ENCODE measurements at regions not wholly inside any gene's neighbourhood (a gene's known extent, or its start where the extent isn't known, plus 50 kb on each side); places are given as distances from the start of the nearest gene placed in this dataset.

DNA sequence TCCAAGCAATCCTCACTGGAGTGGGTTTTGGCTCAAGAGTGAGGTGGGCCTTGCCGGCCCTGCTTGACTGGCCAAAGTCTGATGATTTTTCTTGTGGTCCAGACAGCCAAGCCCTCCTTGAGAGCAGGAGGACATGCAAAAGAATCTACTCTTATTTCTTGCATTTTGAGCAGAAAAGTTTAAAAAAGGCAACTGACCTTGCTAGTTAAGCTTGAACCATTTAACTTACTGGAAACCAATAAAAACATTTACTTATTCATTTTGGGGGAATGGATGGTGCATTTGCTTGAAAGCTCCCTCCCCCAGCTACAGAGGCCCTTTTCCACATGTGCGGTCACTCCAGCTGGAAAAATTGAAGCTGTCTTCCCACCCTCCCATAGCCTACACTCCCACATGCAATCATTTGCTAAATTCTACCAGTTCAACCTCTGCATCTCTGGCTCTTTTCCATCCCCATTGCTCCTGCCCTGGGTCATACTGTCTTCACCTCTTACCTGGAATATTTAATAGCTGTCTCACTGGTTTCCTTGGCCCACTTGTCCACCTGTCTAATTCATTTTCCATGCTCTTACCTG, 527.9 kb downstream of the DHX35 start:
- TF ChIP-seq EZH2phosphoT487 (IDR thresholded peaks at IDR 0.05; ENCODE audit: borderline replicate concordance, low read length): no peak
- TF ChIP-seq, protein P1, sequence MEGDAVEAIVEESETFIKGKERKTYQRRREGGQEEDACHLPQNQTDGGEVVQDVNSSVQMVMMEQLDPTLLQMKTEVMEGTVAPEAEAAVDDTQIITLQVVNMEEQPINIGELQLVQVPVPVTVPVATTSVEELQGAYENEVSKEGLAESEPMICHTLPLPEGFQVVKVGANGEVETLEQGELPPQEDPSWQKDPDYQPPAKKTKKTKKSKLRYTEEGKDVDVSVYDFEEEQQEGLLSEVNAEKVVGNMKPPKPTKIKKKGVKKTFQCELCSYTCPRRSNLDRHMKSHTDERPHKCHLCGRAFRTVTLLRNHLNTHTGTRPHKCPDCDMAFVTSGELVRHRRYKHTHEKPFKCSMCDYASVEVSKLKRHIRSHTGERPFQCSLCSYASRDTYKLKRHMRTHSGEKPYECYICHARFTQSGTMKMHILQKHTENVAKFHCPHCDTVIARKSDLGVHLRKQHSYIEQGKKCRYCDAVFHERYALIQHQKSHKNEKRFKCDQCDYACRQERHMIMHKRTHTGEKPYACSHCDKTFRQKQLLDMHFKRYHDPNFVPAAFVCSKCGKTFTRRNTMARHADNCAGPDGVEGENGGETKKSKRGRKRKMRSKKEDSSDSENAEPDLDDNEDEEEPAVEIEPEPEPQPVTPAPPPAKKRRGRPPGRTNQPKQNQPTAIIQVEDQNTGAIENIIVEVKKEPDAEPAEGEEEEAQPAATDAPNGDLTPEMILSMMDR (IDR thresholded peaks at IDR 0.05; ENCODE audit: low read depth, low read length, poor library complexity, severe bottlenecking): no peak
- no peak overlapping the region for H3K27ac ChIP-seq (ENCODE audit: low read depth, low read length)

DNA sequence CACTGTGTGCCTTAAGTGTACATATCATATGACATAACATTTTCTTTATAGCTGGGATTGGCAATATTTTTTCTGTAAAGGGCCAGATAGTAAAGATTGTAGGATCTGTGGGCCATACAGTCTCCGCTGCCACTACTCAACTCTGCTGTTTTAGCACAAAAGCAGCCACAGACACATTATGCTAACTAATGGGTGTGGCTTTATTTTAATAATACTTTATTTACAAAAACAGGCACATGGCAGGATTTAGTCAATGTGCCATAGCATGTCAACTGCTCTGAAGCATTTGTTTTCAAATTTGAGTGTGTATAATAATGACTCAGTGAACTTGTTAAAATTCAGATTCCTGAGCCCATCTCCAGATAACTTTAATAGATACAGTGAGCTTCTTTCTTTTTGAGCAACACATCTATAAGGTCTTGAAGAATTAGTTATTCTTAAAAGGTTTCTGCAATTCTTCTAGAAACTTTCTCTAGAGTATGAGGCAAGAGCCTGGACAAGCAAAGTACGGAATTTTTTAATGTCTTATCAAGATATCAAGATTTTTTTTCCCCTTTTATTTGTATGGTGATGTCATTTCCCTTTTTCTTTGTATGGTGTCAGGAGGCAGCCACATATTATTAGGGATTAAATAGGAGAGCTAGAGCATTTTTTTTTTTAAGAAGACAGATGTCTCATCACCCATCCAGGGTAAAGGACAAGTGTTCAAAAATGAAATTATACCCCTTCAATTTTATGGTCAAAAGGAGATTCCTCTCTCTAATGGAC, 518.3 kb downstream of the DHX35 start:
- Histone ChIP-seq H3K4me1 (ENCODE audit: control insufficient read depth, low read length) (no peaks in the 10 kb centered on the region), H4K20me1 (ENCODE audit: control insufficient read depth, insufficient read depth, low read depth, low read length) (no peaks in the 10 kb centered on the region), H3K36me3 (ENCODE audit: control insufficient read depth, low read length) (no peaks in the 10 kb centered on the region), H3K4me2 (ENCODE audit: low read length) (no peak overlapping the region), H3K79me2 (ENCODE audit: control insufficient read depth, low read length) (no peaks in the 10 kb centered on the region), H3F3A (ENCODE audit: control insufficient read depth, insufficient read depth) (no peaks in the 10 kb centered on the region), H3K27ac (ENCODE audit: low read depth, low read length) (no peak overlapping the region), H3K9me3 (ENCODE audit: control insufficient read depth, insufficient read depth, low read length) (no peaks in the 10 kb centered on the region), H3K9me2 (replicated peaks; ENCODE audit: control insufficient read depth, low read length) (no peaks in the 10 kb centered on the region), H3K27me3 (ENCODE audit: control insufficient read depth, low read length) (peaks cover 4% of the 10 kb centered on the region; the same call in 1 of the 2 replicates), H3K4me3 (ENCODE audit: low read length) (no peak overlapping the region)
- TF ChIP-seq, protein P1 (IDR thresholded peaks at IDR 0.05; ENCODE audit: low read depth, low read length, poor library complexity, severe bottlenecking): no peak
- TF ChIP-seq EZH2phosphoT487 (IDR thresholded peaks at IDR 0.05; ENCODE audit: borderline replicate concordance, low read length): no peak

More for the DNA sequence above, 527.9 kb downstream of the DHX35 start:
- H3K9me3 ChIP-seq (ENCODE audit: control insufficient read depth, insufficient read depth, low read length): no peaks in the 10 kb centered on the region
- no peaks in the 10 kb centered on the region for H3K36me3 ChIP-seq (ENCODE audit: control insufficient read depth, low read length)
- no peaks in the 10 kb centered on the region for H3K79me2 ChIP-seq (ENCODE audit: control insufficient read depth, low read length)
- H3K4me1 ChIP-seq (ENCODE audit: control insufficient read depth, low read length): no peaks in the 10 kb centered on the region
- H4K20me1 ChIP-seq (ENCODE audit: control insufficient read depth, insufficient read depth, low read depth, low read length): no peaks in the 10 kb centered on the region
- no peak overlapping the region for H3K4me3 ChIP-seq (ENCODE audit: low read length)
- H3K9me2 ChIP-seq (replicated peaks; ENCODE audit: control insufficient read depth, low read length): no peaks in the 10 kb centered on the region
- no peaks in the 10 kb centered on the region for H3F3A ChIP-seq (ENCODE audit: control insufficient read depth, insufficient read depth)
- H3K27me3 ChIP-seq (ENCODE audit: control insufficient read depth, low read length): no peaks in the 10 kb centered on the region; the same call in 1 of the 2 replicates
- no peak overlapping the region for H3K4me2 ChIP-seq (ENCODE audit: low read length)

DNA sequence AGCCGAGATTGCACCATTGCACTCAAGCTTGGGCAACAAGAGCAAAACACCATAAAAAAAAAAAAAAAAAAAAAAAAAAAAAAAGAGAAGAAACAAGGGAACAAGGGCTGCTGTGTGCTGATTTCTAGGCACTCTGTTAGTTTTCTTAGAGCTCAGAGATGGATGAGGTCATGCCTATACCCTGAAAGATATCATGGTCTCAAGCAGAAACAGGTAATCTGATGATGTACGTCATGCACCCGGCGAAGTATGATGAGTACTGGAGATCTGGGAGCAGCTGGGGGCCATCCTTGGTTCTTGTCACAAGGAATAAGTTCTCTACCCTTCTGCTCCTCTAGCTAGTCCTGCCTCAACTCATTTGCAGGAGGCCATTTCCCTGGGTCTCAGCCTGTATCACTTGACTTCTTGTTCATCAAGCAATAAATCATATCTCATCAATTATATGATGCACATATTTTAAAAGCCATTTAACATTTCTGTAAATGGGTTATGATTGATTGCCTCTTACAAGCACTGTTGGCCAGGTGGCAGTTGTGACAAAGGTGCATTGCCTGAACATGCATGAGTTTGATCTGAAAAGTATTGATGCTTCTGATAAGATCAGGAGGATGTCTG, 517.2 kb downstream of the DHX35 start:
- H3K36me3 ChIP-seq (ENCODE audit: control insufficient read depth, low read length): no peaks in the 10 kb centered on the region
- H3K4me2 ChIP-seq (ENCODE audit: low read length): no peak overlapping the region
- no peaks in the 10 kb centered on the region for H4K20me1 ChIP-seq (ENCODE audit: control insufficient read depth, insufficient read depth, low read depth, low read length)
- no peaks in the 10 kb centered on the region for H3K9me3 ChIP-seq (ENCODE audit: control insufficient read depth, insufficient read depth, low read length)
- H3K4me3 ChIP-seq (ENCODE audit: low read length): no peak overlapping the region
- peaks cover 4% of the 10 kb centered on the region; the same call in 1 of the 2 replicates for H3K27me3 ChIP-seq (ENCODE audit: control insufficient read depth, low read length)
- no peaks in the 10 kb centered on the region for H3K79me2 ChIP-seq (ENCODE audit: control insufficient read depth, low read length)
- no peak for TF ChIP-seq EZH2phosphoT487 (IDR thresholded peaks at IDR 0.05; ENCODE audit: borderline replicate concordance, low read length)
- TF ChIP-seq, protein P1 (IDR thresholded peaks at IDR 0.05; ENCODE audit: low read depth, low read length, poor library complexity, severe bottlenecking): no peak
- H3K9me2 ChIP-seq (replicated peaks; ENCODE audit: control insufficient read depth, low read length): no peaks in the 10 kb centered on the region
- no peak overlapping the region for H3K27ac ChIP-seq (ENCODE audit: low read depth, low read length)
- no peaks in the 10 kb centered on the region for H3K4me1 ChIP-seq (ENCODE audit: control insufficient read depth, low read length)
- no peaks in the 10 kb centered on the region for H3F3A ChIP-seq (ENCODE audit: control insufficient read depth, insufficient read depth)

All from DOHH2 (cell line).